Endothelial cell of umbilical vein (primary cell): ENCODE measurements at regions not wholly inside any gene's neighbourhood (a gene's known extent, or its start where the extent isn't known, plus 50 kb on each side); places are given as distances from the start of the nearest gene placed in this dataset.

Experiments
- BruUV-seq: library from RNA; stranded (reverse); fragments of 400-500 nt; replicated peaks from 2 replicates; lab custom pipeline; 2021; lab: Mats Ljungman, UMichigan
- CTCF ChIA-PET: fragments of 300-600, 350-600 bp; sonication (Branson Sonifier 250); formaldehyde crosslinking; loops from one replicate; lab custom pipeline; 2021; ENCODE audit warnings: antibody characterized with exemption, inconsistent platforms; lab: Charles Lee
- POLR2A ChIA-PET: fragments of 300-600, 350-600 bp; sonication (Branson Sonifier 250); formaldehyde crosslinking; loops from one replicate; lab custom pipeline; 2021; ENCODE audit warnings: antibody characterized with exemption, inconsistent platforms; lab: Charles Lee
- DNase-seq: peaks from one replicate; pipeline ENCODE4 v3.0.0-alpha.2; 2011; ENCODE audit warnings: low read depth, low spot score
- FAIRE-seq: peaks from 2 replicates; lab custom pipeline; 2011; peaks lifted over from hg19 to GRCh38; lab: Jason Lieb, UNC
- H2AFZ ChIP-seq: 2 replicates; pipeline ENCODE4 v1.6.0; 2012; ENCODE audit warnings: low read depth, low read length, control low read depth, inconsistent platforms
- H3K27ac ChIP-seq: 2 replicates; pipeline ENCODE4 v1.5.1; 2011; ENCODE audit warnings: low read depth, mild to moderate bottlenecking, control low read depth, low read length, moderate library complexity; ENCODE audit not compliant: insufficient read depth
- H3K27me3 ChIP-seq, 2 experiments: 2 replicates each; pipeline versions ENCODE4 v1.6.0 to v1.6.1; 2011; ENCODE audit warnings: low read length in 2 of 2, mixed read lengths in 1 of 2; ENCODE audit not compliant: control insufficient read depth in 2 of 2, insufficient read depth in 2 of 2
- H3K36me3 ChIP-seq, 2 experiments: 2 replicates in 1 of 2; 3 replicates in 1 of 2; pipeline ENCODE4 v1.5.1; 2011; ENCODE audit warnings: low read length in 2 of 2, mild to moderate bottlenecking in 1 of 2, moderate library complexity in 1 of 2; ENCODE audit not compliant: control insufficient read depth in 2 of 2, insufficient read depth in 2 of 2; ENCODE audit errors: extremely low read depth in 1 of 2
- H3K4me1 ChIP-seq: 3 replicates; pipeline ENCODE4 v1.5.1; 2011; ENCODE audit warnings: mild to moderate bottlenecking, low read length; ENCODE audit not compliant: control insufficient read depth, insufficient read depth; ENCODE audit errors: extremely low read depth
- H3K4me2 ChIP-seq: 2 replicates; pipeline ENCODE4 v1.6.1; 2011; ENCODE audit warnings: low read length, control low read depth, mixed read lengths; ENCODE audit not compliant: insufficient read depth
- H3K4me3 ChIP-seq, 3 experiments: fragments of 200-600 bp in 1 of 3; sonication (generic), shearing (Covaris generic) in 1 of 3; replicated peaks in 1 of 3; 2 replicates each; pipeline ENCODE4 v1.5.1; 2011 to 2016; ENCODE audit warnings: control low read depth in 3 of 3, low read length in 3 of 3, mild to moderate bottlenecking in 2 of 3, inconsistent platforms in 1 of 3, low read depth in 1 of 3, moderate library complexity in 1 of 3; ENCODE audit not compliant: insufficient read depth in 1 of 3
- H3K79me2 ChIP-seq: 2 replicates; pipeline ENCODE4 v1.6.0; 2012; ENCODE audit warnings: low read length, inconsistent platforms; ENCODE audit not compliant: control insufficient read depth, insufficient read depth
- H3K9ac ChIP-seq: replicated peaks from 2 replicates; pipeline ENCODE3; 2011; ENCODE audit warnings: low read length, control low read depth; ENCODE audit not compliant: insufficient read depth; ENCODE audit errors: extremely low read depth
- H3K9me1 ChIP-seq: replicated peaks from 3 replicates; pipeline ENCODE4 v1.6.0; 2011; ENCODE audit warnings: mild to moderate bottlenecking, low read length; ENCODE audit not compliant: control insufficient read depth, insufficient read depth; ENCODE audit errors: extremely low read depth
- H3K9me3 ChIP-seq: replicated peaks from 2 replicates; pipeline ENCODE4 v1.5.1; 2012; ENCODE audit warnings: low read length, inconsistent platforms; ENCODE audit not compliant: control insufficient read depth, insufficient read depth
- H4K20me1 ChIP-seq: replicated peaks from 2 replicates; pipeline ENCODE3; 2011; ENCODE audit warnings: mild to moderate bottlenecking, low read length; ENCODE audit not compliant: control insufficient read depth, insufficient read depth; ENCODE audit errors: extremely low read depth
- CTCF ChIP-seq, 2 donors: IDR thresholded peaks; 1 replicate in 1 of 2; 2 replicates in 1 of 2; pipeline ENCODE4 v1.5.1; 2011; ENCODE audit warnings: low read length in 2 of 2, mild to moderate bottlenecking in 2 of 2, moderate library complexity in 2 of 2, control low read depth in 1 of 2, inconsistent platforms in 1 of 2, low read depth in 1 of 2; ENCODE audit not compliant: insufficient read depth in 1 of 2; ENCODE audit errors: extremely low read depth in 1 of 2
- EZH2 ChIP-seq: IDR thresholded peaks from 2 replicates; pipeline ENCODE4 v1.6.1; 2012; ENCODE audit warnings: borderline replicate concordance, low read depth, mild to moderate bottlenecking, moderate library complexity, low read length, inconsistent platforms; ENCODE audit not compliant: severe bottlenecking
- GATA2 ChIP-seq: IDR thresholded peaks from 2 replicates; pipeline ENCODE4 v1.7.0; 2011; ENCODE audit warnings: low read depth, mild to moderate bottlenecking, moderate library complexity, mixed read lengths, low read length; ENCODE audit not compliant: insufficient read length, insufficient read depth
- MAX ChIP-seq: IDR thresholded peaks from 2 replicates; pipeline ENCODE4 v1.6.1; 2011; ENCODE audit not compliant: insufficient read depth, insufficient read length
- POLR2AphosphoS5 ChIP-seq: IDR thresholded peaks from 2 replicates; pipeline ENCODE4 v1.6.1; 2012; ENCODE audit warnings: low read depth, mild to moderate bottlenecking, control low read depth, low read length, moderate library complexity; ENCODE audit not compliant: insufficient read depth
- dilution Hi-C: fragments of 300-500 bp; cut with MboI; formaldehyde crosslinking; loops from one replicate; pipeline ENCODE4 v1.15.0; 2019; ENCODE audit warnings: low sequenced_read_pairs; ENCODE audit not compliant: extremely low pct_ligation_motif_present
- intact Hi-C: fragments of 100-400 bp; cut with micrococcal nuclease; formaldehyde crosslinking; loops from one replicate; pipeline ENCODE4 v1.10.0; 2022

GRCh38 chr18:10131081-10131459 is 217.3 kb downstream of the VAPA start:
- H2AFZ ChIP-seq, result no peak overlapping the region
- no peaks in the 10 kb centered on the region for H3K4me1 ChIP-seq
- H3K9me1 ChIP-seq, result no peaks in the 10 kb centered on the region
- peaks cover 7 to 13% of the 10 kb centered on the region in 2 experiments for H3K27me3 ChIP-seq
- H3K9me3 ChIP-seq, result no peaks in the 10 kb centered on the region
- no peak overlapping the region for H3K4me3 ChIP-seq
- no peaks in the 10 kb centered on the region for H4K20me1 ChIP-seq
- H3K79me2 ChIP-seq, result no peaks in the 10 kb centered on the region
- TF ChIP-seq GATA2 (no peak), POLR2AphosphoS5 (no peak), MAX (no peak), EZH2 (no peak), CTCF (IDR thresholded peaks at IDR 0.05; ENCODE audit: extremely low read depth in 1 of 2, insufficient read depth in 1 of 2, low read depth in 1 of 2, low read length in 2 of 2) (no peak)
- FAIRE-seq, result no peak
- H3K36me3 ChIP-seq, result no peaks in the 10 kb centered on the region
- DNase-seq, result no peak
- intact Hi-C loops, result loop anchor here (5.0 kb wide), 1 partner anchor 74 kb away; no protein-coding TSS in a partner anchor
- no peak overlapping the region for H3K9ac ChIP-seq
- POLR2A ChIA-PET, result no interaction called here
- no peak overlapping the region for H3K4me2 ChIP-seq
- H3K27ac ChIP-seq, result no peak overlapping the region
- CTCF ChIA-PET, result interaction anchor here (1.0 to 2.6 kb wide), 4 partner anchors 11 to 387 kb away, joined by 3 to 6 read pairs (median 3); no protein-coding TSS in a partner anchor
- BruUV-seq, result no TSS peak
- dilution Hi-C loops, result no loop called here
